HUES48 (cell line): ENCODE measurements at regions not wholly inside any gene's neighbourhood (a gene's known extent, or its start where the extent isn't known, plus 50 kb on each side); places are given as distances from the start of the nearest gene placed in this dataset.

Source experiments
- H3K27ac ChIP-seq: one replicate; pipeline ENCODE4 v1.7.0; 2013; ENCODE audit warnings: low read depth, low read length, inconsistent platforms
- H3K27me3 ChIP-seq: 2 replicates; pipeline ENCODE4 v1.6.1; 2013; ENCODE audit warnings: mild to moderate bottlenecking, low read length; ENCODE audit not compliant: control insufficient read depth, insufficient read depth
- H3K36me3 ChIP-seq: 2 replicates; pipeline ENCODE4 v1.6.1; 2013; ENCODE audit warnings: low read length; ENCODE audit not compliant: control insufficient read depth, insufficient read depth
- H3K4me1 ChIP-seq: 2 replicates; pipeline ENCODE4 v1.6.1; 2013; ENCODE audit warnings: mild to moderate bottlenecking, low read length; ENCODE audit not compliant: control insufficient read depth, insufficient read depth
- H3K4me3 ChIP-seq: 2 replicates; pipeline ENCODE4 v1.5.1; 2013; ENCODE audit warnings: mild to moderate bottlenecking, low read depth, low read length
- H3K9ac ChIP-seq: 2 replicates; pipeline ENCODE4 v1.6.1; 2013; ENCODE audit warnings: mild to moderate bottlenecking, low read depth, low read length, moderate library complexity
- H3K9me3 ChIP-seq: 2 replicates; pipeline ENCODE4 v1.6.1; 2013; ENCODE audit warnings: low read length; ENCODE audit not compliant: control insufficient read depth, insufficient read depth

DNA sequence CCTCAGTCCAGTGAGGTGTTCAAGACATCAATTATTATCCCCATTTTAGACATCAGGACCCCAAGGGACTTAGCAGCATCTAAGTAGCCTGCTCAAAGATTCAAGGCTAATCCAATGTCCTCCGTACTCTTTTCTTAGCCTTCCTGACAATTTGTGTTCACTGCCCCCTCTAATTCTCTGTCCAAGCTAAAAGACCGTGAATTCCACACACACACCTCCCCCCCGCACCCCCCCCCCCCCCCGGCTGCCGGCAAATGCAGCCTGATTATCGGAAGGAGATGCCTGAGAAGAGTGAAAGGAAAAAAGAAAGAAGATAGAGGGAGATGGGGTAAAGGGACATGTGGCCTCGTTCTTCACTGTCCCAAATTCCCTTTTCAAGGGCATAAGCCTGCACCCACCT is 58.1 kb upstream of the NLK start:
- Histone ChIP-seq H3K27ac (no peak overlapping the region), H3K4me3 (no peak overlapping the region), H3K27me3 (no peaks in the 10 kb centered on the region), H3K36me3 (no peaks in the 10 kb centered on the region), H3K4me1 (peaks cover 8% of the 10 kb centered on the region; the same call in 1 of the 2 replicates), H3K9ac (no peak overlapping the region), H3K9me3 (no peaks in the 10 kb centered on the region)

DNA sequence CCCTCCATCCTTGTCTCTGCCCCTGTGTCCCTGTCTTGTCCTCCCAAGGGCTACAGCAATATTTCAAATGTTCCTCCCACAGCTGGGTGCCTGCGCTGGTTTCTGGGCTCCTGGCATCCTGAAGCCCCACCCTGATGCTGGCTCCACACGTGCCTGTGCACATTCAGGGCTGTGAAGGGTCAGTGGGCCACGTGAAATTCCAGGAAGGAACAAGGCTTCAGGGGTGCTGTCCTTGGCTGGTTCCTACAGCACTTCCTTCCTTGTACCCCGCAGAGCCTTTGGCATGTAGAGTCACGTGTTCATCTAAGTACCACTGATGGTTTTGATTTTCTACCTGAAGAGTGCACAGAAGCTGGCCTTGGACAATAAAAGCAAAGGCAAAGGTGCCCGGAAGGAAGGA is 57.7 kb upstream of the NLK start:
- Histone ChIP-seq H3K4me1 (peaks cover 8% of the 10 kb centered on the region; the same call in 1 of the 2 replicates), H3K36me3 (no peaks in the 10 kb centered on the region), H3K4me3 (no peak overlapping the region), H3K27ac (no peak overlapping the region), H3K27me3 (no peaks in the 10 kb centered on the region), H3K9ac (no peak overlapping the region), H3K9me3 (no peaks in the 10 kb centered on the region)

GRCh38 chr17:27985306-27985705 is 57.2 kb upstream of the NLK start:
- peaks cover 8% of the 10 kb centered on the region; the same call in 1 of the 2 replicates for H3K4me1 ChIP-seq
- H3K27me3 ChIP-seq = no peaks in the 10 kb centered on the region
- no peak overlapping the region for H3K4me3 ChIP-seq
- H3K36me3 ChIP-seq = no peaks in the 10 kb centered on the region
- no peak overlapping the region for H3K9ac ChIP-seq
- H3K9me3 ChIP-seq = no peaks in the 10 kb centered on the region
- no peak overlapping the region for H3K27ac ChIP-seq

- Histone ChIP-seq H3K36me3 (no peaks in the 10 kb centered on the region), H3K4me3 (no peak overlapping the region), H3K27ac (no peak overlapping the region), H3K27me3 (no peaks in the 10 kb centered on the region), H3K4me1 (peaks cover 8% of the 10 kb centered on the region; the same call in 1 of the 2 replicates), H3K9ac (no peak overlapping the region), H3K9me3 (no peaks in the 10 kb centered on the region)
Observed at GRCh38 chr17:27985736-27986399, 56.6 kb upstream of the NLK start.

DNA sequence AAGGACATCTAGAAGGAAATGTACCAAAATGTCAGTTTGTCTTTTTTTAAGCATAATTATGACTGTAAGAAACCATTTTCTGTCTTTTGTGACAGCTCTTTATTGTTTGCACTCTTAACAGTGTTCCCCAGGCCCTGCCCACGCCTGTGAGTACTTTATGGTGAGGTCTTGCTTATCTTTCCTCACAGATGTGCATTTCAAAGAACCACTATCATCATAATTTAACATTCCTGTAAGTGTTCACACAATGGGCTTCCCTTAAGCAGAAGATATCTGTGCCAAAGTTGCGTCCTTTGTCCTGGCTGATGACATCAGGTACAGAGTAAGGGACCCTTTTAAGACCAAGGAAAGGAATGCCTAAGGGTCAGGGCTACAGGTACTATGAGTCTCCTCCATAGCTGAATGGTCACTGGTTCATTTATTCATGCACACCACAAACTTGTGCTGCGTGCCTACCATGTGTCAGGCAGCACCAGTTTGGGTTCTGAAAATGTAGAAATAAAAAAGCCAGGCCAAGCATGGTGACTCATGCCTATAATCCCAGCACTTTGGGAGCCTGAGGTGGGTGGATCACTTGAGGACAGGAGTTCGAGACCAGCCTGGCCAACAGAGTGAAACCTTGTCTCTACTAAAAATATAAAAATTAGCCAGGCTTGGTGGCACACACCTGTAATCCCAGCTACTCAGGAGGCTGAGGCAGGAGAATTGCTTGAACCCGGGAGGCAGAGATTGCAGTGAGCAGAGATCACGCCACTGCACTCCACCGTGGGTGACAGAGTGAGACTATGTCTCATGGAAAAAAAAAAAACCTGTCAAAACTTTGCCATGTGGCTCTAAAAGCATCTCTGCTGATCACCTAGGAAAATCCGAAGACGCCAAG is 55.4 kb upstream of the NLK start:
- Histone ChIP-seq H3K27ac (no peak overlapping the region), H3K4me1 (peaks cover 8% of the 10 kb centered on the region; the same call in 1 of the 2 replicates), H3K36me3 (no peaks in the 10 kb centered on the region)

GRCh38 chr17:27989046-27989445 is 53.4 kb upstream of the NLK start:
- H3K9ac ChIP-seq = no peak overlapping the region
- H3K27me3 ChIP-seq = no peaks in the 10 kb centered on the region; the same call in none of the 2 replicates
- peaks cover 8% of the 10 kb centered on the region; the same call in 1 of the 2 replicates for H3K4me1 ChIP-seq
- H3K36me3 ChIP-seq = no peaks in the 10 kb centered on the region
- H3K27ac ChIP-seq = no peak overlapping the region
- H3K9me3 ChIP-seq = no peaks in the 10 kb centered on the region
- H3K4me3 ChIP-seq = no peak overlapping the region

More for the DNA sequence above, 55.4 kb upstream of the NLK start:
- Histone ChIP-seq H3K4me3 (no peak overlapping the region), H3K27me3 (no peaks in the 10 kb centered on the region), H3K9me3 (no peaks in the 10 kb centered on the region), H3K9ac (no peak overlapping the region)

- peaks cover 12% of the 10 kb centered on the region; the same call in 1 of the 2 replicates for H3K4me1 ChIP-seq
- no peaks in the 10 kb centered on the region for H3K36me3 ChIP-seq
- no peak overlapping the region for H3K4me3 ChIP-seq
- H3K27me3 ChIP-seq = no peaks in the 10 kb centered on the region; the same call in none of the 2 replicates
- H3K9me3 ChIP-seq = no peaks in the 10 kb centered on the region
- H3K27ac ChIP-seq = no peak overlapping the region
- H3K9ac ChIP-seq = no peak overlapping the region
Observed at GRCh38 chr17:27990100-27990499, 52.4 kb upstream of the NLK start.

GRCh38 chr17:27990979-27991378 is 51.5 kb upstream of the NLK start:
- Histone ChIP-seq H3K9ac (no peak overlapping the region), H3K27ac (no peak overlapping the region), H3K36me3 (no peaks in the 10 kb centered on the region), H3K9me3 (no peaks in the 10 kb centered on the region), H3K4me3 (no peak overlapping the region), H3K4me1 (peaks cover 10% of the 10 kb centered on the region; the same call in 1 of the 2 replicates), H3K27me3 (peaks cover 5% of the 10 kb centered on the region)

- H3K27ac ChIP-seq = no peak overlapping the region
- H3K36me3 ChIP-seq = no peaks in the 10 kb centered on the region
- H3K9me3 ChIP-seq = no peaks in the 10 kb centered on the region
- peaks cover 13% of the 10 kb centered on the region; the same call in 1 of the 2 replicates for H3K4me1 ChIP-seq
- no peak overlapping the region for H3K9ac ChIP-seq
- H3K4me3 ChIP-seq = no peak overlapping the region
- H3K27me3 ChIP-seq = peaks cover 5% of the 10 kb centered on the region
Observed at GRCh38 chr17:27991462-27991993, 50.9 kb upstream of the NLK start.
